ENCODE measurements at regions not wholly inside any gene's neighbourhood (a gene's known extent, or its start where the extent isn't known, plus 50 kb on each side); places are given as distances from the start of the nearest gene placed in this dataset.

DNA sequence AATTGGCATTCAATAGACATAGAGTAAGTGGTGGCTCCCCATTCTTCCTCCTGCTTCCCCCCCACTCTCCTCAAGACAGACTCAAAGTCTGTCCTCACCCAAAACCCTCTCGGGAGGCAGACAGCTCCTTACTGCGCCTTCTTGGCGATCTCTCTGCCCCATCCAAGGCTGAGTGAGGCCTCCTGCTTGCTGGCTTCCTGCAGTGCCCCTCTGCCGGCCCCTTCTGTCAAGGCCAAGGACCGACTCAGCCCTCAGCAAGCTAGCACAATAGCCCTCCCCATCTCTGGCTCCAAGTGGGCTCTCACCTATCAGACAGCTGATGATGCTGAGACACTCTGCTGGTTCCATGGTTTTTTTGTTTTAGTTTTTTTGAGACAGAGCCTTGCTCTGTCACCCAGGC is 62.5 kb upstream of the DLK1 start:
- TF ChIP-seq, protein P1, sequence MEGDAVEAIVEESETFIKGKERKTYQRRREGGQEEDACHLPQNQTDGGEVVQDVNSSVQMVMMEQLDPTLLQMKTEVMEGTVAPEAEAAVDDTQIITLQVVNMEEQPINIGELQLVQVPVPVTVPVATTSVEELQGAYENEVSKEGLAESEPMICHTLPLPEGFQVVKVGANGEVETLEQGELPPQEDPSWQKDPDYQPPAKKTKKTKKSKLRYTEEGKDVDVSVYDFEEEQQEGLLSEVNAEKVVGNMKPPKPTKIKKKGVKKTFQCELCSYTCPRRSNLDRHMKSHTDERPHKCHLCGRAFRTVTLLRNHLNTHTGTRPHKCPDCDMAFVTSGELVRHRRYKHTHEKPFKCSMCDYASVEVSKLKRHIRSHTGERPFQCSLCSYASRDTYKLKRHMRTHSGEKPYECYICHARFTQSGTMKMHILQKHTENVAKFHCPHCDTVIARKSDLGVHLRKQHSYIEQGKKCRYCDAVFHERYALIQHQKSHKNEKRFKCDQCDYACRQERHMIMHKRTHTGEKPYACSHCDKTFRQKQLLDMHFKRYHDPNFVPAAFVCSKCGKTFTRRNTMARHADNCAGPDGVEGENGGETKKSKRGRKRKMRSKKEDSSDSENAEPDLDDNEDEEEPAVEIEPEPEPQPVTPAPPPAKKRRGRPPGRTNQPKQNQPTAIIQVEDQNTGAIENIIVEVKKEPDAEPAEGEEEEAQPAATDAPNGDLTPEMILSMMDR (IDR thresholded peaks at IDR 0.05; ENCODE audit: unreplicated experiment): no peak
- Mint-ChIP-seq H3K9me3 (no peaks in the 10 kb centered on the region), H3K27me3 (ENCODE audit: low read depth) (peaks cover 5% of the 10 kb centered on the region), H3K27ac (no peak overlapping the region), H3K4me3 (no peak overlapping the region), H3K4me1 (peaks cover 24% of the 10 kb centered on the region), H3K36me3 (no peaks in the 10 kb centered on the region)
- no peak for DNase-seq (ENCODE audit: low spot score in 2 of 2, unreplicated experiment in 2 of 2)

DNA sequence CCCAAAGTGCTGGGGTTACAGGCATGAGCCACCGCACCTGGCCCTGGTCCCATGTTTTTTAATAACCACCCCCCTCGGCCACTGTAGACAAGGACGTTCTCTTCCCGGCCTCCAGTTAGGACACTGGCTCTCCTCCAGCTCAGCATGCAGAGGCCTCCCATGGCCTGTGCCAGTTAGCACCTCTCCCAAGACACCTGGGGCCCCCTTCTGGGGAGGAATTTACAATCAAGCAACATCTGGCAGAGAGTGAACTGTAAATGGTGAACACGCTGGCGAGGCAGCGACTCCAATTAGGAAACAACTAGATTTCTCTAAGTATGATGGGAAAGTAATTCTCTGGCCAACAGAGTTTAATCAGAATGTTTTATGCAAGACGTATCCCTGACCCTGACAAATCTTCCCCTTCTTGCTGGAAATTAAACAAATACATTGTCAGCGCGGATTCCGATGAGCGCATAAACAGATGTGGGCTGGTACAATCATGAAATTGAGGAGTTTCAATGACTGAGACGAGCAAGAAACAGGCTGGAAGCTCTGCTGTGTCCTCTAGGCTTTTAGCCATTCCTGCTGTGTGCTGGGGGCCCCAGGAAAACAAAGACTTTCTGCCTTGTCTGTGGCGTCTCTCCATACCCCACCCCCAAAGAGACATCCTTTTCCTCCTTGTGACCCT is 61.7 kb upstream of the DLK1 start:
- no peaks in the 10 kb centered on the region for H3K9me3 Mint-ChIP-seq
- H3K4me3 Mint-ChIP-seq: no peak overlapping the region
- TF ChIP-seq, protein P1 (IDR thresholded peaks at IDR 0.05; ENCODE audit: unreplicated experiment): no peak
- DNase-seq (ENCODE audit: low spot score in 2 of 2, unreplicated experiment in 2 of 2): no peak
- peaks cover 5% of the 10 kb centered on the region for H3K27me3 Mint-ChIP-seq (ENCODE audit: low read depth)
- H3K4me1 Mint-ChIP-seq: peaks cover 30% of the 10 kb centered on the region
- no peaks in the 10 kb centered on the region for H3K36me3 Mint-ChIP-seq
- peak overlapping the region; percentile 70 for H3K27ac Mint-ChIP-seq

DNA sequence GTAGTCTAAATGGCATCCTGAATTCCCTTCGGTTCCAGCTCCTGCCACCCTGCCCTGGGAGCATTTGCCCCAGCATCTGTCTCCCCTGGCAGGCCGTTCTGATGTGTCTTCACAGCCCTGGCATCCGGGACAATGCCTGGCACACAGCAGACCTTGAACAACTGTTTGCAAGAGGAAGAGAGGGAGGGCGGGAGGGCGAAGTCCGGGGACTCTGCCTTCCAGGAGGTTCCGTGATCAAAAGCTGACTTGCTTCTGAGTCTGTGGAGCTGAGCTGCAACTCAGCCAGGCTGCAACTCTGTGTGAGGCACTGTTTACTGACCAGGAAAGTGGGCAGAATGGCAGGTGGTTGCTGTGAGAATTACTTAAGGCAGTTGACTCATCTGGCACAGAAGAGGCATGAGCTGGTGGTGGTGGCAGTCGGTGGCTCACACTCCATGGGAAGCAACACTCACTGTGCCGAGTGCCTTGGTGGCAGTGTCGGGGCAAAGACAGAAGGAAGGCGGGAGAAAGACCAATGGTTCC is 61.1 kb upstream of the DLK1 start:
- TF ChIP-seq, protein P1 (IDR thresholded peaks at IDR 0.05; ENCODE audit: unreplicated experiment): no peak
- no peak overlapping the region for H3K4me3 Mint-ChIP-seq
- peaks cover 5% of the 10 kb centered on the region for H3K27me3 Mint-ChIP-seq (ENCODE audit: low read depth)
- H3K9me3 Mint-ChIP-seq: no peaks in the 10 kb centered on the region
- no peaks in the 10 kb centered on the region for H3K36me3 Mint-ChIP-seq
- H3K27ac Mint-ChIP-seq: peak overlapping the region; percentile 44
- no peak for DNase-seq (ENCODE audit: low spot score in 2 of 2, unreplicated experiment in 2 of 2)
- H3K4me1 Mint-ChIP-seq: peaks cover 34% of the 10 kb centered on the region

DNA sequence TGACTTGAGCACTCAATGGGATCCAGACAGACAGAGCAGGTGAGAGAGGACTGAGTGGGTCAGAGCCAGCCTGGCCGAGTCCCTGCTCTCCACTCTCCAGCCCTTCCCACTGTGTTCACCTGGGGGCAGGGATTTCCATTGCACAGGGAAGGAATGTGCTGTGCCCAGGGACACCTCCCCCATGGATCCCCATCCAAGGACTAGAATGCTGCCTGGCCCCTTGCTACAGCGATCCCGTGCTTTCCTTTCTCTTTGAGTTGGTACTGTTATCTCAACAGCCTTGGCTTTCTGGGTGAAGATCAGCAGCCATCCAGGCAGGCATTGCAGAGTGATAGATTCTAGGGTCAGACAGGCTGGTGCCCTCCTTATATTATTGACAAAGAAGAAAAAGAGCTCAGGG is 60.3 kb upstream of the DLK1 start:
- Mint-ChIP-seq H3K4me1 (peaks cover 37% of the 10 kb centered on the region), H3K36me3 (no peaks in the 10 kb centered on the region), H3K27me3 (ENCODE audit: low read depth) (peaks cover 6% of the 10 kb centered on the region), H3K4me3 (no peak overlapping the region), H3K9me3 (no peaks in the 10 kb centered on the region), H3K27ac (no peak overlapping the region)
- TF ChIP-seq, protein P1 (IDR thresholded peaks at IDR 0.05; ENCODE audit: unreplicated experiment): no peak
- no peak for DNase-seq (ENCODE audit: low spot score in 2 of 2, unreplicated experiment in 2 of 2)

DNA sequence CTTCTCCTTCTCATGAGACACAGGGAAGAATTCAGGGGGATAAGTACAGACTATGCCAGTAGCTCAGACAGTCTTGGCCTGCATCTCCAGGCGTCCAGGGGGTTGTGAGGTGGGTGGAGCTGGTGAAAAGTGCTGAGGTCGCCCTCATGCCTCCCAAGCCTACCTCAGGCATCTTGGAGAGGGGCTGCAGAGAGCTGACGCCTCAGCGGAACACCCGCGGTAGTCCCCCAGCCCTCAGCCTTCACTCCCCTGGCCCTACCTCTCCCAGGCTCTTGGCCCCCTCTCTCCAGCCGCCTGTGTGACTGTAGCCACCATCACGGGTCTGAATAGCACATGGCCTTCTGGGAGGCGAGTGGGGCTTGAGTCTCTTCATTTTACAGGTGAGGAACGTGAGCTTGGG is 59.8 kb upstream of the DLK1 start:
- TF ChIP-seq, protein P1 (IDR thresholded peaks at IDR 0.05; ENCODE audit: unreplicated experiment): no peak
- Mint-ChIP-seq H3K4me1 (peaks cover 35% of the 10 kb centered on the region), H3K9me3 (no peaks in the 10 kb centered on the region), H3K27ac (no peak overlapping the region), H3K4me3 (no peak overlapping the region), H3K36me3 (no peaks in the 10 kb centered on the region), H3K27me3 (ENCODE audit: low read depth) (peaks cover 9% of the 10 kb centered on the region)
- DNase-seq (ENCODE audit: low spot score in 2 of 2, unreplicated experiment in 2 of 2): no peak
